SW480 (cell line): ENCODE measurements at regions not wholly inside any gene's neighbourhood (a gene's known extent, or its start where the extent isn't known, plus 50 kb on each side); places are given as distances from the start of the nearest gene placed in this dataset.

Experiments
- DNase-seq: peaks from one replicate; pipeline ENCODE4 v3.0.0-alpha.2; 2016; ENCODE audit warnings: low spot score

GRCh38 chr15:79185199-79185598 is 94.6 kb upstream of the RASGRF1 start:
- no peak for DNase-seq

DNA sequence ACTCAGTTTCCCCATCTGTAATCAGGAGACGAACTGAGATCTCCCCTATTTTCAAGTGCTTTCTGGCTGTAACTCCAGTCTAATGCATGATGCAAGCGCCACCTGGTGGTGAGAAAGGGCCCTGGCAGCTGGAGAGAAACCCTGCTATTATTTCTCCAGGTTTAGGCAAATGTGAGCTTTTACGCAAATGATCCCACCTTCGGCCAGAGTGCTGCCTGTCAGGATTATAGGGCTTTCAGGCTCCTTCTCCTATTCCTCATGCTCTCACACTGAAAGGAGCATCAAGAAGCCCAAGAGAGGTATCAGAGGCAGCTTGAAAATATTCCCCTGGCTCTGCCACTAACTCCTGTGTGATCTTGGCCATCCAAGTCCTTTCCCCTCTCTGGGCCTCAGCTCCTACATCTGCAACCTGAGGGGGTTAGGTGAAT is 93.9 kb upstream of the RASGRF1 start:
- peak; percentile 40 for DNase-seq

DNA sequence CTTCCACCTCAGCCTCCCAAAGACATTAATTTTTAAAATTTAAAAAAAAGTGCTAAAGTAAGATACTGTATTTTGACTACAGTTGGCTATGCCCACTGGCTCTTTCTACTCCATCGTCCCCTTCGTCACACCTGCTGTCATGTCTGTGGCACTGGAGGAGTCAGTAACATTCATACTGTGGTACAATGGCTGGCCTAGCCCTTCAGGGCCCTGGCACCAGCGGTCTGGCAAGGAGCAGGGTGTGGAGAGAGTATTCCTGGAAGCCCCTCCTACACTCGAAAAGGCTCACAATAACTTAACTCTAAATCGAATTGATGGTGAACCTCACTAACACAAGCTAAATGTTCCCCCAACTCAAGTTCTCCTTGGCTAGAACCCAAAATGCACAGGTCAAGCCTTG is 89.7 kb upstream of the RASGRF1 start:
- DNase-seq = no peak

GRCh38 chr15:79179597-79179996 is 89.0 kb upstream of the RASGRF1 start:
- no peak for DNase-seq

GRCh38 chr15:79179108-79179561 is 88.6 kb upstream of the RASGRF1 start:
- peak; percentile 86 for DNase-seq

DNA sequence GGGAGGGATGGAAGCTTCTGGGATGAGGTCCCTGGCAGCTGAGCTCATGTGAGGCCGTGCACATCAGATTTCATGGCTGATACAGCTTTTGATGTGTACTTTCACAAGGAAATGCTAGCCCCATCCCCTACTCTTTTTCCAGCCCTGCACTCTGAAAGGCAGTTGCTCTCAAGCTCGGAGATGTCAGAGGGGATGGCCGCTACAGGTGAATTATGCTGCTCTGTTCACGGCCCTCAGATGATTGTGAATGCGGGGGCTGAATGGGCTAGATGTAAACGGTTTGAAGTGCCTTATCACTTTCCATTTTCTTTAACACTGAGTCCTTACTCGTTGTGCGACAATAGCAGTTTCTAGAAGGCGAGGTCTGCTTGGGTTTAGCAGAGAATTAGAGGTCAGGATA is 88.0 kb upstream of the RASGRF1 start:
- DNase-seq = no peak

GRCh38 chr15:79176151-79176550 is 85.6 kb upstream of the RASGRF1 start:
- DNase-seq = no peak

- no peak for DNase-seq
These were observed 82.4 kb upstream of the RASGRF1 start for GRCh38 chr15:79172801-79173460.

- no peak for DNase-seq
These were observed 81.5 kb upstream of the RASGRF1 start for GRCh38 chr15:79172032-79172481.

DNA sequence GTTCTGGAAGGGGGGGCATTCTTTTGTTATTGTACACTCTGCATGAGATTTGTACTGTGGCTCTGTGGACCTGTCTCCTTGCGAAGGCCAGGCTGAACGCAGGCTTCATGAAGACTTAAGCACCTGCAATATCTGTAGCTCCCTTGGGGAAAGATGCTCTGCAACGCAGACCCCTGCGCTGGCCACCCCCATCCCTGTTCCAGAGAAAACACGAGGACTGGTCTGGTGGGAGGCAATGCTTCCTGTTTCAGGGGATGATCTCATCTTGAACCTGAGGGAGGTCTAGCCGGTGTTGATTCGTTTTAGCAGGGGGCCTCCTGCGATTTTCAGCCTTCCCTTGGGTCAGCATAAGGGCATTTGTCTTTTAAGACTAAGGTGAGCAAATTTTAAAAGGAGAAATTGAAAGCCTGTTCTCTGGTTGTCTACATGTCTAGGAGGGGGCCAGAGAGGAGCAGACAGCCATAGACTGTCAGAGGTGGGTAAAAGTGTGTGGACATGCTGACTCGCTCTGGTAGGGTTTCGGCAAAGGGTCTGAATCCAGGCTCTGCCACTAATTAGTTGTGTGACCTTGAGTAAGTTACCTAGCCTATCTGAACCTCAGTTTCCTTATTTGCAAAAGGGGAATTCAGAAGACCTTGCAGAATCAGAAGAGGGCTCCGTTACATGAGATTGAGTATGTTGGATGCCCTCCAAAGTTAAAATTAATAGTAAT is 80.9 kb upstream of the RASGRF1 start:
- no peak for DNase-seq

GRCh38 chr15:79170256-79170664 is 79.7 kb upstream of the RASGRF1 start:
- DNase-seq = peak; percentile 66

- no peak for DNase-seq
These were observed 79.0 kb upstream of the RASGRF1 start for GRCh38 chr15:79169526-79170133.

DNA sequence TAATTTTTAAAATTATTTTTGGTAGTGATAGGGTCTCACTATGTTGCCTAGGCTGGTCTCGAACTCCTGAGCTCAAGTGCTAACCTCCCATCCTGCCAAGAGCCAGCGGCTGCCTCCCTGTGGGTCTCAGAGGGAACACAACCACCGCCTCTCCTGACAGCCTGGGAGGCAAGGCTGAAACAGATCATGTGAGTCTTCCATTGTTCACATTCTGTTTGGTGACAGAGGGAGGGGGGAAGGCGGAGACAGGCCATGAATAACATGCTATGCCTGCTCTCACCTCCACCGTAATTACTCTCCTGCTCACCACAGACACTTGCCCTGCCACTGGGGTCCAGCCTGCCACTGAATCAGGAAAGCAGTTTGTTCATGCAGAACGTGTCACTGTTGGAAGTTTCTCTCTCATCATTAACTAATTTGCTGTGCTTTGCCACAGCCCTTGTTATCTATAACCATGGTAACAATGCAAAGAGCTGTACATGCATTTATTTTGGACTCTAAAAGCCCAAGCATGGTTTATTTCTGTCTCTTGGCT is 78.4 kb upstream of the RASGRF1 start:
- DNase-seq = peak; percentile 78

GRCh38 chr15:79167776-79168175 is 77.2 kb upstream of the RASGRF1 start:
- no peak for DNase-seq

DNA sequence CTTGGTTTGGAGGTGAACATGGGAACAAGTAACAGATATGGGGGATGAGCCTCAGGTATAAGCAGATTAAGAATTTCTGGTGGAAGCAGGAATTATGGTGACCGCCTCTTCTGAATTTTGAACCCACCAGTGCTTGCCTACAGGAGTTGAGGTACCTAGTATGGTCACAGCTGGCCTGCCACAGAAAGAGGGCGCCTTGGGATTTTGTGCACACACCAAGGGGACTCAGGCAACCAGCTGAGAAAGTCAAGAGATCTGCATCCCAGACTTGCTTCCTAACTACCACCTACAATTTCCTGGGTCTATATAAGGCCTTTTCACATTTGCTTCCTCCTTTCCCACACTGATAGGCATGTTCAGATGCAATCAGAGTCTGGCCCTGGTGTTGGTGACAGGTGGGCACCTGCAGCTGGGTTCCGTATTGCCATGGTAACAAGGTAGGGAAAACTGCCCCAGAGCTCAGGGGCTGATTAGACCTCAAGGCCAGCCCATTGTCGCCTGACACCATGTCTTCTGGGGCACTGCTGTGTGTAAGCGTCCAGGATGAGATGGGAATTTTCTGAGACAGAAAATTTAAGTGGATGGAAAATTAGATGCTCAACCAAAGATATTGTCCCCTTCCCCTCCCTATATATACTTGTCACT is 75.9 kb upstream of the RASGRF1 start:
- no peak for DNase-seq

DNA sequence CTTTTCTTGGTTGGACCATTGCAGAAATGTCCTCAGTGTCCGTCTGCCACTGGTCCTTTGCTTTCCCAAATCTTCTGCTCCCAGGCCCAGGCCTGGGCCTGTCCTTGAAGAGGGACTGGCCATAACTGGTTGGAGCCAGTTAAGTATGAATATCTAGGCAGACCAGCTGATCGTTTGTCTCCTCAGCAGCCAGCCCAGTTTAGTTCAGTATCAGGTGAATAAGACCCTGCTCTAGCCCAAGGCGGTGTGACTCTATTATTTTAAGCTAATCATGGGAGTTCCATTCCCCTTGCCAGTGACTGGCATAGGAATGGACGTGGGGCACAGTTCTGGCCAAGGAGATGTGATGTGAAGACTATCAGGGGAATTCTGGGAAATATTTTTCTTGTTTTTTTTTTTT is 73.9 kb upstream of the RASGRF1 start:
- DNase-seq = no peak

GRCh38 chr15:79164043-79164442 is 73.5 kb upstream of the RASGRF1 start:
- no peak for DNase-seq

GRCh38 chr15:79163395-79163794 is 72.8 kb upstream of the RASGRF1 start:
- DNase-seq = no peak

- DNase-seq = no peak
These were observed 71.4 kb upstream of the RASGRF1 start for GRCh38 chr15:79161837-79162508.

- DNase-seq = no peak
These were observed 69.6 kb upstream of the RASGRF1 start for GRCh38 chr15:79160211-79160610.

DNA sequence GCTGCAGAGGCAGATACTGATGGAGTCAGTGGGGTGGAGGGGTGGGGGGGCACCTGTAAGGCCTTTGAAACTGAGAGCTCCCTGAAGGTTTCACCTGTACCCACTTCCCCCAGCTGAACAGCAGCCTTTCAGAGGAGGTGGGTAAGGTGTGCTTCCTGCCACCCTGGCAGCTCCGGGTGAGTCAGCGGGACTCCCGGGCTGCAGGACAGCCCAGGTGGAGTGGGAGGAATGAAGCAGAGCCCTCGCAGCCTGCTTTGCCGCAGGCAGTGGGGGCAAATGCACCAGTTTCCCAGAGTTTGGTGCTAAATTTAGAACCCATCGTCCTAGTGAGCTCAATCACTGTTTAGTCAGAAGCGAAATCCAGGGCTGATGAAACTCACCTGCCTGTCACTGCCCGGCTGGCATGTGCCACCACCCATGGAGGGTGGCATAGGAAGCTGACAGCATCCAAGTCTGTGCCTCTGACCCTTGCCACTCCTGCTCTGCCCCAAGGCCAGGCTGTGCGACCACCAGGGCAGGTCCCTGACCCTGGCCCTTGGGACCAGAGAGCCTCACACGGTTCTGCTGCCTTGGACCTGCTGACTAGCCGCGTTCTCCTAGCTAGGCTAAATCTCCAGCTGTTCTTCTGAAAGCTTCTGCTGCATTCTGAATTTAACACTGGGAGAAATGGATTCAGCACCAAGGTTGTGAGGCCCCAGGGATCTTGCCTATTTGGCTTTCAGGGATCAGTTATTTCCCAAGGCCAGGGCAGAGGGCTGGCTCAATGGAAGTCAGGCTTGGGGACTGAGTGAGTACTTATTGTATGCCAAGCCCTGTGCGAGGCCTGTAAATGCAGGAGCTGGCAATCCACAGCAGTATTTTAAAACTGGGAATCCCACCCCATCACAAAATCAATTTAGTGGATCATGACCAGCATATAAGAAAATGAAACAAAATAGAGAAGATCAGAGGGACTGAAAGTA is 67.3 kb upstream of the RASGRF1 start:
- DNase-seq = peak; percentile 44
